NCI-H2171 (cell line): ENCODE measurements at regions not wholly inside any gene's neighbourhood (a gene's known extent, or its start where the extent isn't known, plus 50 kb on each side); places are given as distances from the start of the nearest gene placed in this dataset.
"Not testable (repeated sequence)": the region's sequence is repeated elsewhere in the genome, so short reads cannot be mapped to it uniquely, and the experiment has no call there.

Experiments
- DNase-seq: peaks from one replicate; lab custom pipeline; 2025; lab: John Stamatoyannopoulos, UW

GRCh38 chr2:160794926-160795325 lies 301.3 kb upstream of the RBMS1 start:
- no peak for DNase-seq

- no peak for DNase-seq
Measured at GRCh38 chr2:160803881-160804280, 310.3 kb upstream of the RBMS1 start.

- no peak for DNase-seq
Measured at GRCh38 chr2:160810406-160810805, 316.8 kb upstream of the RBMS1 start.

- no peak for DNase-seq
Measured at GRCh38 chr2:160812830-160813505, 319.4 kb upstream of the RBMS1 start.

- DNase-seq, result no peak
Measured at GRCh38 chr2:160813506-160813858, 319.9 kb upstream of the RBMS1 start.

DNA sequence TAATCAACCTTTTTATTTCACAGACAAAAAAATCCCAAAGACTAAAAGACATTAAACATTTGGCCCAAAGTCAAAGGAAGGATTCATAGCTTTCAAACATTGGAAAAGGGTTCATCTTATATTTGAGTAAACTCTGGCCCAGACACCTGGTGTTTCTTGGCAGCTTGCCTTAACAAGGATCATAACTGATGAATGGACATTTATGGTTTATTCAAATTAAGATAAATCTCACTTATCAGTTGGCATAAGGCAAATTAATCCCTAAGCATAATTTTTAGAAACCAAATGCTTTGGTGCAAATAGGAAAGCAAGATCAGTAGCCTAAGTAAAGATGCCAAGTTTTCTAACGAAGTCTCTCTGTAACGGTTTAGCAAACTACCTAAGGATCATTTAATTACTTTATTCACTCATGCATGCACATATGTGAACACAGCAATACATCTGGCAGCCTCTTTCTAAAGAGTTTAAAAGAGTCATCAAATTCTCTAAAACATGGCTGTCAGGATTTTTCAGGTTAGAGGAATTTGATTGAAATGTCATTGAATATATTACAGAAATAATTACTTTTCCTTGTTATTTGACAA lies 323.4 kb upstream of the RBMS1 start:
- peak; percentile 73 for DNase-seq

GRCh38 chr2:160820691-160821090 lies 327.1 kb upstream of the RBMS1 start:
- peak; percentile 74 for DNase-seq

- no peak for DNase-seq
Measured at GRCh38 chr2:160822006-160822405, 328.4 kb upstream of the RBMS1 start.

DNA sequence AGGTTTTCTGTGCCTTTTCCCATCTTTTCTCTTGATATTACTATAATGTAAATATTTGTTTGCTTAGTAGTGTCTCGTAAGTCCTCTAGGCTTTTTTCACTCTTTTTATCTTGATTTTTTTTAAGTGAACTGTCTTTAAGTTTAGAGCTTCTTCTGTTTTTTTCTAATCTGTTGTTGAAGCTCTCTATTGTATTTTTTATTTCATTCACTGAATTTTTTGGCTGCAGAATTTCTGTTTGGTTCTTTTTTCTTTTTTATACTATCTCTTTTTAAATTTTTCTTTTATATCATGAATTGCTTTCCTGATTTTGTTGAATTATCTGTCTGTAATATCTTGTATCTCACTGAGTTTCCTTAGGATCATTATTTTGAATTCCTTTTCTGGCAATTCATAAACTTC lies 331.8 kb upstream of the RBMS1 start:
- no peak for DNase-seq

DNA sequence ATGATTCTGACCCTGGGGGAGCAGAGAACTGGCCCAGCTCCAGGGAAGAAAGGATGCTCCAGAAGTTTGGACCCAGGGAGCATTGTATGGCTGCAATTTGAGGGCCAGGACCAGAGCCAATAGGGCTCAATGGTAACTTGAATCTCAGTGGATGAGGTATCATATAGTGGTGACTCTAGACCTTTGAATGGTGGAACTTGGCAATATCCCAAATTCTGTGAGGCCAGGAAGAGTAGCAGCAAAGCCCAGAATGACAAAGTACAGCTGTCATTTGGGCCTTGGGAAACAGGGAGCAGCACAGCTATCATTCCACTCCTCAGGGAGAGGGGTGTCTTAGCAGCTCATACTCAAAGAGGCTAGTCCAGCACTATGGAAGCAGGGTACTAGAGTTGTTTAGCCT lies 332.9 kb upstream of the RBMS1 start:
- no peak for DNase-seq

- no peak for DNase-seq
Measured at GRCh38 chr2:160828076-160828475, 332.2 kb upstream of the TANK start.

- not testable (repeated sequence) for DNase-seq
Measured at GRCh38 chr2:160832381-160832780, 327.8 kb upstream of the TANK start.

- no peak for DNase-seq
Measured at GRCh38 chr2:160835166-160835565, 325.1 kb upstream of the TANK start.

- DNase-seq, result no peak
Measured at GRCh38 chr2:160836755-160837154, 323.5 kb upstream of the TANK start.

GRCh38 chr2:160837416-160837815 lies 322.8 kb upstream of the TANK start:
- DNase-seq, result no peak

GRCh38 chr2:160838147-160838546 lies 322.1 kb upstream of the TANK start:
- DNase-seq, result no peak

- DNase-seq, result no peak
Measured at GRCh38 chr2:160838691-160839090, 321.5 kb upstream of the TANK start.

- DNase-seq, result no peak
Measured at GRCh38 chr2:160842286-160842685, 317.9 kb upstream of the TANK start.

- peak; percentile 32 for DNase-seq
Measured at GRCh38 chr2:160859096-160859495, 301.1 kb upstream of the TANK start.

- DNase-seq, result no peak
Measured at GRCh38 chr2:160862226-160862625, 298.0 kb upstream of the TANK start.

DNA sequence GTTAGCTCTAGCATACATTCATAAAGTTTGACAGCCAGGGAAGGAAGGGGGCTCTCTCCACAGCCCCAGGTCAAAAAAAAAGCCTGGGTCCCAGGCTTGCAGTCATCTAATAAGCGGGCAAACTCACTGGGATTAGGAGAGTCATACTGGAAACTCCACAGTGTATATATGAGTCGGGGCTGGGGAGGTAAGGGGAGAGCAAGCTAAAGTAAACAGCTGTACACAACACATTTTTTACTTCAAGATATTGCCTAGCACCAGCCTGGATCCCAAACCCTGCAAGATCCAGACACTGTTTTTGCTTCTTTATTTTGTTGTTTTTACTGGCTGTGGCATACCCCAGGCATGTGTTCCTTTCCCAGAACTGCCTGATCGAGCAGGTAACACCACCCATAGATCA lies 291.3 kb upstream of the TANK start:
- no peak for DNase-seq

DNA sequence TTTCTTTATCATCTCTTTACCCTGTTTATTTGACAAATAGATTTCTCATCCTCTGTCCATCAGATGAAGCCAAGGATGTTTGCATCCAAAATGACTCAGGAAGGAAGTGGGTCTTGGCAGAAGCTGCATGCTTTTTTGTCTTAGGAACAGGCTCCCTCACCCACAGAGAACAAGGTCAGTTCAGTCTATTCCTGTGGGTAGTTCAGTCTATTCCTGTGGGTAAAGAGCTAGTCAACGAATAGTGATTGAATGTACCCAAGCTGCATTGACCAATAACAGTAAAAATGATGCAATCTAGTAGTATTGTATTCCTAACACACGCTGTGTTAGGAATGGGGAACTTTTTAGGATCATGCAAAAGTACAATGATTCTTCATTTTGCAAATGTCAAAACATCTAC lies 290.8 kb upstream of the TANK start:
- DNase-seq, result no peak

DNA sequence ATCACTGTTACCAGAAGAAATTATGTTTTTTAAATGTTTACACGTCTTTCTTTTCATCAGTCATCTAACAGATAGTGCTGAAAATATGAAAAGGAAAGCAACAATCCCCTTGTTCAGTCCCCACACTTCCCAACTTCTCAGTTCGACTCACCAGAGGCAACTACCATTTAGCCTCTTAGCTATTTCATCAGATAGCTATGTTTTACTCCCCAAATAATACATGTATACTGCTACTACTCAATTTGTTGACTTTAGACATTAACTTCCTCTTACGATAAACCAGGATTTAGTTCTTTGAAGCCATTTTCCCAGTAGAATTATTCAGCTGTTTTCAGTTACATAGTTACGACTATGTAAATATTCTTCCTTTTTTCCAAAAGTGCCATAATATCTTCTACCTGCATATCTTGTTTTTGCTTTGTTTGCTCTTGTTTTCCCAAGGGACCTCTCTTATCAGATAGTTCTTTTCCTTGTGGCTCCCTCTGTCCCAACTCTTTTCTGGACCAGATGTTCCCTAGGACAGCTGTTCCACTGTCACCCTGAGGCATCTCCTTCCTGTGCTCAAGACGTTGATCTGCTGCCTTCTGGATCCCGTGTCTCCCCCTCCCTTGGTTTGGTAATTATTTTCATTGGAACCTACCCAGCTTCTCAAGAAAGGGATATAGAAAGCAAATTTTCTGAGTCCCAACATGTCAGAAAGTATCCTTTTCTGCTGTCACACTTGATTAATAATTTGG lies 289.3 kb upstream of the TANK start:
- DNase-seq, result peak; percentile 26

DNA sequence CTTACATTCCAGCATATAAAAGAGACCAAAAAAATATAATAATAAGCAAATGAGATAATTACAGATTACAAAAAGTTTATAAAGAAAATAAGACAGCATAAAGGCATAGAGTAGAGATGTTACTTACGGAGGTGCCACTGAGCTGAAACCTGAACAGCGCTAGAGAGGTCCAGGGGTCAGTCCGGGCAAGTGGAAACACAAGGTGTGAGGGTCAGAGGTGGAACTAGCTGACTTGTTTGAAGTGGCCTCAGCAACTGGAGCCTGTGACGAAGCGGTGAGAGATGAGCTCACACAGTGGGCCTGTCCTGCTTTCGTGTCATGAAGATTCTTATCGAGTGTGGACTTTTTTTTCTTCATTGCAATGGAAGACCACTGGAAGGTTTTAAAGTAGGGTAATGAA lies 288.3 kb upstream of the TANK start:
- DNase-seq, result no peak
